Epidermal melanocyte (primary cell): ENCODE measurements at regions not wholly inside any gene's neighbourhood (a gene's known extent, or its start where the extent isn't known, plus 50 kb on each side); places are given as distances from the start of the nearest gene placed in this dataset.

ENCODE experiments used
- DNase-seq: peaks from one replicate; pipeline ENCODE4 v3.0.0; 2011; ENCODE audit warnings: low spot score; ENCODE audit not compliant: insufficient read length

DNA sequence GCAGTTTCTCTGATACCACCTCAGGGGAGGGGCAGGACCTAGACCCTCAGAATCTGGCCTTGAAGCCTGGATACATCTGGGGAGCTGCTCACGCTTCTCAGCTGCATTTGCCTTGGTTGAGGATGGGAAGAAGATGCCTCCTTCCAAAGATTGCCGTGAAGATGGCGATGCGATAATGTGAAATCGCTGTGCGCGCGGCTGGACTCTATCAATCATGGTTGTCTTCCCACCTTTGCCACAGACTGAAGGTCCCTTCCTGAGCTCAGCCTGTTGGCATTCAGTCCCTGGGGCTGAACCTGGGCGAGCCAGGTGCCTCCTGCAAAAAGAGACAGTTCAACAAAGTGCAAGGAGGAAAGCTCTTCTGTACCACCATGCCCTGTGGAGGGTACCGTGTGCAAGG lies 114.4 kb upstream of the SLC45A1 start:
- DNase-seq, result no peak

DNA sequence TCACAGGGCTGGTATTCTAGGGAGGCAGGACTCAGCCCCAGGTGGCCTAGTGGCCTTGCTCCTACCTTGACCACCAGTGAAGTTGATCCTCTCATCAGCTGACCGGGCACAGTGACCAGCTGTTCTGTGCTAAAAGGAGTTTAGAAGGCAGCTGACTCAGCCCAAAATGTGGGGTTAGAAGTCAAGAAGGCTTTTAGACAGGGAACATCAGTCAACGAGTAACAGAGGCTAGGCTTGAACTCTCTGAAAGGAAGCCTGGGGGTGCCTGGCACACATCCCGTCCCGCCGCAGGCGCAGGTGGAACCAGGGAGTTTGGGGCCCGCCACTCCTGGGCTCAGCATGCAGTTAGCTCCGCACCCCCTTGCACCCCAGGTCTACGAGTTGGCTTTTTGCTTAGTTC lies 114.9 kb upstream of the SLC45A1 start:
- no peak for DNase-seq

GRCh38 chr1:8202182-8202905 lies 115.6 kb upstream of the SLC45A1 start:
- no peak for DNase-seq

- DNase-seq, result no peak
Observed at GRCh38 chr1:8201331-8201861, 116.5 kb upstream of the SLC45A1 start.

GRCh38 chr1:8200317-8201115 lies 117.4 kb upstream of the SLC45A1 start:
- no peak for DNase-seq

GRCh38 chr1:8198522-8198921 lies 119.4 kb upstream of the SLC45A1 start:
- no peak for DNase-seq

DNA sequence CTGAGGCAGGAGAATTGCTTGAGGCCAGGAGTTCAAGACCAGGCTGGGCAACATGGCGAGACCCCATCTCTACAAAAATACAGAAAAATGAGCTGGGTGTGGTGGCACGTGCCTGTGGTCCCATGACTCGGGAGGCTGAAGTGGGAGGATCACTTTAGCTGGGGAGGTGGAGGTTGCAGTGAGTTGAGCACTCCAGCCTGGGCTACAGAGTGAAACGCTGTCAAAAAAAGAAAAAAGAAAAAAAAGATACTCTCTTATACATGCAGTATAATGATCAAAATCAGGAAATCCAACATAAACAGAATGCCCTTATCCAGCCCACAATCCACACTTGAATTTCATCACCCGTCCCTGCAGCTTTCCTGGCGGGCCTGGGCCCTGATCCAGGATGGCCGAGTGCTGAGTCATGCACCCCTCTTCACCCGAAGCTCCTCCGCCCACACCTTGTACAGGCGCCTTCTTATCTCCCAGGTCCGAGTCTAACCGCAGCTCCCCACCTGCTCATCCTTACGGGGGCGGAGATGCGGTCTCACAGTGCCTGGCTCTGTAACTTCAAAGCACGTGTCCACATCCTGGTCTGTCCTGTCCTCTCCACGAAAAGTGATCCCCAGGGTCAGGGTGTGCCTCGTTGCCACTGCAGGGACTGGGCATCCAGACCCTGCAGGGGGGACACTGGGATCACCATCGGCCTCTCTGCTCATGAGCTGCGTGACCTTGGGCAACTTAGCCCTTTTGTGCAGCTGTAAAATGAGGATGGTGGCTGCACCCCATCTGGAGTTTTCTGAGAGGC lies 120.2 kb upstream of the SLC45A1 start:
- DNase-seq, result no peak

- DNase-seq, result no peak
Observed at GRCh38 chr1:8194481-8195227, 123.3 kb upstream of the SLC45A1 start.

- no peak for DNase-seq
Observed at GRCh38 chr1:8193840-8194406, 124.0 kb upstream of the SLC45A1 start.

DNA sequence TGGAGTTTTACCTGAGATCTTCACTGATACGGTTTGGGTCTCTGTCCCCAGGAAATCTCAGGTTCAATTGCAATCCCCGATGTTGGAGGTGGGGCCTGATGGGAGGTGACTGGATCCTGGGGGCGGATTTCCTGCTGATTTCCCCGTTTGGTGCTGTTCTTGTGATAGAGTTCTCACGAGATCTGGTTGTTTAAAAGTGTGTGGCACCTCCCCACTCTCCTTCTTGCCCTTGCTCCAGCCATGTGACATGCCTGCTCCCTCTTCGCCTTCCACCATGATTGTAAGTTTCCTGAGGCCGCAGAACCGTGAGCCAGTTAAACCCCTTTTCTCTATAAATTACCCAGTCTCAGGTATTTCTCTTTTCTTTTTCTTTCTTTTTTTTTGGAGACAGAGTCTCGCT lies 126.4 kb upstream of the SLC45A1 start:
- DNase-seq, result no peak

GRCh38 chr1:8189931-8190483 lies 127.9 kb upstream of the SLC45A1 start:
- DNase-seq, result no peak

DNA sequence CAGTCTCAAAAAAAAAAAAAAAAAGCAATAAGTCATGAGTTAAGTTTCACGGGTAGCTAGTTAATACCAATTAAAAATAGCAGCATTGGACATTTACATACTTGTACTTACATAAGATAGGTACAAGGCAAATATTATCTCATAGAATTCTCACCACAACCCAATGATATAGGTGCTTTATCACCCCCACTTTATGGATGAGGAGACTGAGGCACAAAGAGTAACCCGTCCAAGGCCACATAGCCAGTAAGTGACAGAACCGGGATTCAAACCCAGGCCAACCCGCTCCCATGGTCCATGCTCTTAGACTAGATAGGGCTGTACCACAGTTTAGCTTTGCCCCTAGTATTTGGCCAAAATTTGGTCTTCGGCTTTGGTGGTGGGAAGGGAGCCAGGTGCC lies 132.5 kb upstream of the SLC45A1 start:
- DNase-seq, result no peak

DNA sequence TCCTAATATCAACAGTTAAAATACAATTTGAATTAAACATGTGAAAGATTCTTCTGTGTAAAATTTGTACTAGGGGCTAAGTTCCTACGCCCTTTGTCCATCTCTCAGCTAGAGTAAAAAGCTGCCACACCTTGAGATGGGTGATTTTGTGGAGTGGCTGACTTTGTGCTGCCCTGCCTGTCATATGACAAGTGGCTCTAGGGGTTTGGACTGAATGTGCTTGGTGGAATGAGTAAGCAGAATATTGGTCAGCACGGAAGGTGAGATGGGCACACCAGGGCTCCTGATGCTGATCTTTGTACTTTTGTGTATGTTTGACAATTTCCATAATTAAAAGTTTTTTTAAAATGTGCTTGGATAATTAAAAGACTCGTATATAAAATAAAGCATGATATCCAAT lies 133.6 kb upstream of the SLC45A1 start:
- no peak for DNase-seq

- no peak for DNase-seq
Observed at GRCh38 chr1:8182034-8182761, 135.7 kb upstream of the SLC45A1 start.

GRCh38 chr1:8179132-8179793 lies 138.7 kb upstream of the SLC45A1 start:
- no peak for DNase-seq

DNA sequence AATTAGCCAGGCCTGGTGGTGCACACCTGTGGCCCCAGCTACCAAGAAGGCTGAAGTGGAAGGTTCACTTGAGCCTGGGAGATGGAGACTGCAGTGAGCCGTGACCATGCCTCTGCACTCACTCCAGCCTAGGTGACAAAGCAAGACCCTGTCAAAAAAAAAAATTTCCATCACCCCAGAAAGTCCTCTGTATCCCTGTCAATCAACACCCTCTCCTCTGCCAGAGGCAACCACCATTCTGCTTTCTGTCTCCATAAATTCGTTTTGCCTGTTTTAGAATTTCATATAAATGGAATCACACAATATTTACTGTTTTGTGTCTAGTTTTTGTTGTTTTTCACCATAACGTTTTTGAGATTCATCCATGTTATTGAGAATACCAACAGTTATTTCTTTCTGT lies 141.6 kb upstream of the SLC45A1 start:
- DNase-seq, result no peak

GRCh38 chr1:8174807-8175206 lies 143.1 kb upstream of the SLC45A1 start:
- DNase-seq, result no peak

DNA sequence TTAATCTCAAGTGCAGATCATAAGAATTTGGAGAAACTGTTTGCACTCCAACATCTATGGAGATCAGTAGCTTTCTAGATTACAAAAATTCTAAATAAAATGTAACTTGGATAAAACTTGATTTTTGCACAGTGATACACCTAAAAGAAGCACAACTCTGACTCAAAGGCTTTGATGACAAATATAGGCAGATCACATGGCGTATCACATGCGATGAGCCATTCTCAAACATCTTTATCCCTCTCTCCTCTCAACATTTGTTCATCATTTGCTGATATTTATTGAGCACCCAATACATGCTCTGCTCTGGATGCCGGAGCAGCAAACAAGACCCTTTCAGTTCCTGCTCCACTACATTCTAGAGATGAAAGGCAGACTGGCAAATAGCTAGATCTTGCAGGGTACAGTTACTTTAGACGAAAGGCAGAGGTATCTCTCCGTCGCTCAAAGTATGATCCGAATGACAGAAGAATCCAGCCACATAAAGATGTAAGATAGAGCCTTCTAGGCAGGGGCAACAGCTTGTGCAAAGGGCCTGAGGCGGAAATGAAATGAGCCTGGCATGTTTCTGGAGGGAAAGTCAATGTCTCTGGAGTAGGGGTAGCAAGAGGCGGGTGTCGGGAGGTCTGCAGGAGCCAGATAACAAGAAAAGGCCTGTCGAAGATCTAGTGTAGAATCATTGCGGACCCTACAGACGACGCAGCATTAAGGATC lies 145.8 kb upstream of the ERRFI1 start:
- no peak for DNase-seq
